Panc1 (cell line): ENCODE measurements at regions not wholly inside any gene's neighbourhood (a gene's known extent, or its start where the extent isn't known, plus 50 kb on each side); places are given as distances from the start of the nearest gene placed in this dataset.

Experiments
- ATAC-seq: fragments of 200-7000 bp; cut with Tn5 transposase; 2 replicates; pipeline ENCODE4 v1.9.1; 2020; ENCODE audit warnings: mild to moderate bottlenecking, moderate library complexity
- BruUV-seq: library from RNA; stranded (reverse); fragments of 400-500 nt; replicated peaks from 2 replicates; lab custom pipeline; 2021; lab: Mats Ljungman, UMichigan
- CTCF ChIA-PET: fragments of 300-600 bp; sonication (Branson Sonifier 250); formaldehyde crosslinking; loops from one replicate; lab custom pipeline; 2022; ENCODE audit warnings: antibody characterized with exemption; lab: Charles Lee
- POLR2A ChIA-PET: fragments of 300-600 bp; sonication (Branson Sonifier 250); formaldehyde crosslinking; loops from one replicate; lab custom pipeline; 2022; ENCODE audit warnings: antibody characterized with exemption; lab: Charles Lee
- DNase-seq: peaks from one replicate; pipeline ENCODE4 v3.0.0-alpha.2; 2010; ENCODE audit warnings: low read depth, low spot score
- H3K27ac ChIP-seq: 2 replicates; pipeline ENCODE4 v1.5.1; 2011; ENCODE audit warnings: mild to moderate bottlenecking, low read length, inconsistent platforms
- H3K27me3 ChIP-seq: fragments of 200-500 bp; sonication (Bioruptor generic); 2 replicates; pipeline ENCODE4 v1.6.0; 2014; ENCODE audit warnings: low read length, inconsistent platforms; ENCODE audit not compliant: control insufficient read depth, insufficient read depth
- H3K36me3 ChIP-seq: fragments of 200-500 bp; sonication (Bioruptor generic); 2 replicates; pipeline ENCODE4 v1.5.1; 2014; ENCODE audit warnings: inconsistent platforms, mild to moderate bottlenecking, low read length, moderate library complexity; ENCODE audit not compliant: control insufficient read depth, insufficient read depth
- H3K4me1 ChIP-seq: 2 replicates; pipeline ENCODE4 v1.5.1; 2011; ENCODE audit warnings: inconsistent platforms, mild to moderate bottlenecking, low read length, moderate library complexity; ENCODE audit not compliant: control insufficient read depth, insufficient read depth
- H3K4me3 ChIP-seq, 2 experiments: 2 replicates each; pipeline ENCODE4 v1.5.1; 2011 to 2012; ENCODE audit warnings: low read depth in 2 of 2, low read length in 2 of 2, mild to moderate bottlenecking in 2 of 2, inconsistent platforms in 1 of 2, moderate library complexity in 1 of 2
- H3K9me3 ChIP-seq: fragments of 200-500 bp; sonication (Bioruptor generic); 2 replicates; pipeline ENCODE4 v1.5.1; 2014; ENCODE audit warnings: low read depth, mild to moderate bottlenecking, inconsistent platforms, low read length, moderate library complexity; ENCODE audit not compliant: control insufficient read depth, insufficient read depth
- POLR2AphosphoS5 ChIP-seq: IDR thresholded peaks from 2 replicates; pipeline ENCODE4 v1.6.1; 2012; ENCODE audit warnings: mild to moderate bottlenecking, low read depth, low read length, moderate library complexity
- SIN3A ChIP-seq: IDR thresholded peaks from 2 replicates; pipeline ENCODE4 v1.6.1; 2012; ENCODE audit warnings: low read depth, mild to moderate bottlenecking, low read length, moderate library complexity, borderline replicate concordance; ENCODE audit not compliant: insufficient read depth
- TCF7L2 ChIP-seq: IDR thresholded peaks from 2 replicates; pipeline ENCODE4 v1.6.1; 2011; ENCODE audit warnings: mild to moderate bottlenecking, low read depth, low read length, inconsistent platforms
- in situ Hi-C: cut with HindIII; loops from 2 replicates; pipeline ENCODE4 v1.10.0; 2016; ENCODE audit warnings: low sequenced_read_pairs, low pct_unique_long_range_greater_than_20kb
- intact Hi-C: fragments of 100-400 bp; cut with micrococcal nuclease; formaldehyde crosslinking; loops from one replicate; pipeline ENCODE4 v1.10.0; 2022; ENCODE audit not compliant: unreplicated experiment
- TF ChIP-seq, protein P1 (sequence below): fragments of 450-650 bp; IDR thresholded peaks from 2 replicates; pipeline ENCODE4 v1.5.1; 2017; ENCODE audit warnings: mild to moderate bottlenecking
- TF ChIP-seq, protein P2 (sequence below), 2 experiments: IDR thresholded peaks; 2 replicates each; pipeline ENCODE4 v1.6.1; 2011 to 2012; ENCODE audit warnings: low read depth in 2 of 2, control low read depth in 1 of 2, low read length in 1 of 2, mild to moderate bottlenecking in 1 of 2, moderate library complexity in 1 of 2; ENCODE audit not compliant: insufficient read depth in 1 of 2

DNA sequence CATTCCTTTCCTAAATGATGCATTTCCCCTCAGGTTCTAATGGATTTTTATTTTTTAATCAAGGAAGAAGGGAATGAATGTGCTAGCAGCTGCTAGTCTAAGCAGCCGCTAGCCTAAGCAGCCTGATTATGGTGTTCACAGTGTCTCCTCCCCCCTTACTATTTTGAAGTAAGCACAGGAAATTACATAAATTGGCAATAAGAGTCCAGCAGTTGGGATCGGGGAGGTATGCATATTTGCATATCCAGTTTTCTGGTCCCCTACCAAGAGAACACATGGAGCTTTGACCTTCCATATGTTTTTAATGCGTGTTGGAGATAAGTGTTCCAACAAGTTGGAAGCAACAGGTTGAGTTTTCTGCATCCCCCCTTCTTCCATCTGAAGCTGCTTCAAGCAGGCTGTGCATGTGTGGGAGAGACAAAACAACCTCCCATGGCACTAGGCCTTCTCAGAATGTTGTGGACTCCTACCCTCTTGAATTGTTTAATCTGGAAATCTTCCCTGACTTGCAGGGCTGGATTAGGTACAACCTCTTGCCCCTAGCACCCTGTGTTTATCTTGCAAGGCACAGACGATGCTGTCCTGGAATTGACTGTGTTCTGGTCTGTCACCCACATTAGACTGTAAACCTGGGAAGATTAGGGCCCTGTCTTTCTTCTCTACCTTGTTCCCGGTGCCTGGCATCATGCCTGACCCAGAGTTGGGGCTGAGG lies 124.8 kb upstream of the LRIG1 start:
- intact Hi-C loops: no loop called here
- CTCF ChIA-PET: no interaction called here

DNA sequence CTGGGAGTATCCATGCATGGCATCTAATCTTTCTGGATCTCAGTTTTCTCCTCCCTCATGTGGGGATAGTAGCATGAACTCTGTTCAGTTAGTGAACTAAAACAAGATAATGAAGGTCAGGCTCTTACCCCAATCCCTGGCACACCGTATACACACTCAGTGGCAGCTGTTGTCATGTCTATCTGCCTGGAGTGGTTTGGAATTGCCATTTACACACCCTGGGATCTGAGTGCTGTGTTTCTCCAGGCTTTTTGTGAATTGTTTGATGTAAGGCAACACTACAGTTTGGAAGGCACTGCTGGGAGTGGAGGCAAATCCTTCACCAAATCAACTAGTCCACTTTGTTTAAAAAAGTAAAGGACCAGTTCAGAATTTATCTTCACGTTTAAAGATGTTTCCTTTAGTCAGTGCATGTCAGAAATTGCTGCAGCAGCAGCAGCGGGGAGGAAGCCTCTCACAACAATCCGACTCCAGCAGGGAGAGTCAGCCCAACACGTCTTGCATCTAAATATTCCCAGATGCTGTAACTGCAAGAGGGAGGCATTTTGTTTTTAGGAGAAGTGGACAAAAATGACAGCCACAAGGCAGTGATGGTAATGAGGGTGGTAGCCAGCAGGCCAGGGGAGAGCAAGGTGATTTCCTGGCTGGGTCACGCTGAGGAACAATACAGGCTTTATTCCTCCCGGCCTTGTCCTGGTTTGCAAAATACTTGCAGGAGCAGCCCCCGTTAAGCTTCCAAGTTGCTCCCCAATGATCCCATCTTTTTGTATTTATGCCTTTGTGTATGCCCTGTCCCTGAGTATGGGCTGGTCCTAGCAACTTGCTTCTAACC lies 128.5 kb upstream of the LRIG1 start:
- ChIA-PET POLR2A (no interaction called here), CTCF (no interaction called here)
- Histone ChIP-seq H3K27me3 (no peaks in the 10 kb centered on the region), H3K4me1 (no peaks in the 10 kb centered on the region), H3K36me3 (no peaks in the 10 kb centered on the region), H3K27ac (no peak overlapping the region), H3K9me3 (no peaks in the 10 kb centered on the region), H3K4me3 (no peak overlapping the region)
- no peak for ATAC-seq
- no peak for DNase-seq
- intact Hi-C loops: no loop called here
- BruUV-seq: no TSS peak
- in situ Hi-C loops: no loop called here
- TF ChIP-seq, protein P1, sequence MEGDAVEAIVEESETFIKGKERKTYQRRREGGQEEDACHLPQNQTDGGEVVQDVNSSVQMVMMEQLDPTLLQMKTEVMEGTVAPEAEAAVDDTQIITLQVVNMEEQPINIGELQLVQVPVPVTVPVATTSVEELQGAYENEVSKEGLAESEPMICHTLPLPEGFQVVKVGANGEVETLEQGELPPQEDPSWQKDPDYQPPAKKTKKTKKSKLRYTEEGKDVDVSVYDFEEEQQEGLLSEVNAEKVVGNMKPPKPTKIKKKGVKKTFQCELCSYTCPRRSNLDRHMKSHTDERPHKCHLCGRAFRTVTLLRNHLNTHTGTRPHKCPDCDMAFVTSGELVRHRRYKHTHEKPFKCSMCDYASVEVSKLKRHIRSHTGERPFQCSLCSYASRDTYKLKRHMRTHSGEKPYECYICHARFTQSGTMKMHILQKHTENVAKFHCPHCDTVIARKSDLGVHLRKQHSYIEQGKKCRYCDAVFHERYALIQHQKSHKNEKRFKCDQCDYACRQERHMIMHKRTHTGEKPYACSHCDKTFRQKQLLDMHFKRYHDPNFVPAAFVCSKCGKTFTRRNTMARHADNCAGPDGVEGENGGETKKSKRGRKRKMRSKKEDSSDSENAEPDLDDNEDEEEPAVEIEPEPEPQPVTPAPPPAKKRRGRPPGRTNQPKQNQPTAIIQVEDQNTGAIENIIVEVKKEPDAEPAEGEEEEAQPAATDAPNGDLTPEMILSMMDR: no peak
- TF ChIP-seq POLR2AphosphoS5 (no peak), SIN3A (no peak), TCF7L2 (no peak)
- TF ChIP-seq, protein P2, sequence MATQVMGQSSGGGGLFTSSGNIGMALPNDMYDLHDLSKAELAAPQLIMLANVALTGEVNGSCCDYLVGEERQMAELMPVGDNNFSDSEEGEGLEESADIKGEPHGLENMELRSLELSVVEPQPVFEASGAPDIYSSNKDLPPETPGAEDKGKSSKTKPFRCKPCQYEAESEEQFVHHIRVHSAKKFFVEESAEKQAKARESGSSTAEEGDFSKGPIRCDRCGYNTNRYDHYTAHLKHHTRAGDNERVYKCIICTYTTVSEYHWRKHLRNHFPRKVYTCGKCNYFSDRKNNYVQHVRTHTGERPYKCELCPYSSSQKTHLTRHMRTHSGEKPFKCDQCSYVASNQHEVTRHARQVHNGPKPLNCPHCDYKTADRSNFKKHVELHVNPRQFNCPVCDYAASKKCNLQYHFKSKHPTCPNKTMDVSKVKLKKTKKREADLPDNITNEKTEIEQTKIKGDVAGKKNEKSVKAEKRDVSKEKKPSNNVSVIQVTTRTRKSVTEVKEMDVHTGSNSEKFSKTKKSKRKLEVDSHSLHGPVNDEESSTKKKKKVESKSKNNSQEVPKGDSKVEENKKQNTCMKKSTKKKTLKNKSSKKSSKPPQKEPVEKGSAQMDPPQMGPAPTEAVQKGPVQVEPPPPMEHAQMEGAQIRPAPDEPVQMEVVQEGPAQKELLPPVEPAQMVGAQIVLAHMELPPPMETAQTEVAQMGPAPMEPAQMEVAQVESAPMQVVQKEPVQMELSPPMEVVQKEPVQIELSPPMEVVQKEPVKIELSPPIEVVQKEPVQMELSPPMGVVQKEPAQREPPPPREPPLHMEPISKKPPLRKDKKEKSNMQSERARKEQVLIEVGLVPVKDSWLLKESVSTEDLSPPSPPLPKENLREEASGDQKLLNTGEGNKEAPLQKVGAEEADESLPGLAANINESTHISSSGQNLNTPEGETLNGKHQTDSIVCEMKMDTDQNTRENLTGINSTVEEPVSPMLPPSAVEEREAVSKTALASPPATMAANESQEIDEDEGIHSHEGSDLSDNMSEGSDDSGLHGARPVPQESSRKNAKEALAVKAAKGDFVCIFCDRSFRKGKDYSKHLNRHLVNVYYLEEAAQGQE (IDR thresholded peaks at IDR 0.05; ENCODE audit: insufficient read depth in 1 of 2, low read depth in 2 of 2, low read length in 1 of 2): no peak

More for the DNA sequence above, 124.8 kb upstream of the LRIG1 start:
- Histone ChIP-seq H3K36me3 (no peaks in the 10 kb centered on the region), H3K9me3 (no peaks in the 10 kb centered on the region), H3K4me1 (no peaks in the 10 kb centered on the region), H3K4me3 (no peak overlapping the region), H3K27me3 (no peaks in the 10 kb centered on the region), H3K27ac (no peak overlapping the region)
- DNase-seq (no peak), ATAC-seq (no peak)
- TF ChIP-seq POLR2AphosphoS5: no peak
- TF ChIP-seq SIN3A: no peak
- TF ChIP-seq, protein P2 (IDR thresholded peaks at IDR 0.05; ENCODE audit: insufficient read depth in 1 of 2, low read depth in 2 of 2, low read length in 1 of 2): no peak
- TF ChIP-seq, protein P1: no peak
- no peak for TF ChIP-seq TCF7L2
- POLR2A ChIA-PET: no interaction called here
- in situ Hi-C loops: no loop called here
- BruUV-seq: no TSS peak
